AG04449 (cell line): ENCODE measurements at regions not wholly inside any gene's neighbourhood (a gene's known extent, or its start where the extent isn't known, plus 50 kb on each side); places are given as distances from the start of the nearest gene placed in this dataset.

Experiments used
- CTCF ChIA-PET: fragments of 350-600 bp; formaldehyde crosslinking; extraction: SDS; loops from one replicate; lab custom pipeline; 2021; ENCODE audit warnings: antibody characterized with exemption; lab: Yijun Ruan, JAX
- POLR2A ChIA-PET: fragments of 400-600, 350-600 bp; formaldehyde crosslinking; extraction: SDS; loops from one replicate; lab custom pipeline; 2020; ENCODE audit warnings: antibody characterized with exemption, inconsistent platforms; lab: Yijun Ruan, JAX
- DNase-seq: peaks from one replicate; pipeline ENCODE4 v3.0.0-alpha.2; 2010; ENCODE audit warnings: low read depth, low spot score
- H3K4me3 ChIP-seq: 2 replicates; pipeline ENCODE4 v1.5.1; 2011; ENCODE audit warnings: low read depth, mild to moderate bottlenecking, control low read depth, low read length
- CTCF ChIP-seq: IDR thresholded peaks from one replicate; pipeline ENCODE4 v1.5.1; 2011; ENCODE audit warnings: mild to moderate bottlenecking, moderate library complexity, low read length, control low read depth, inconsistent platforms; ENCODE audit not compliant: insufficient read depth; ENCODE audit errors: missing control alignments

GRCh38 chr2:81870119-81870518 lies 1565.6 kb upstream of the LRRTM1 start:
- TF ChIP-seq CTCF: no peak
- no peak for DNase-seq
- ChIA-PET CTCF (no interaction called here), POLR2A (no interaction called here)
- H3K4me3 ChIP-seq: no peak overlapping the region

- CTCF ChIA-PET: no interaction called here
- H3K4me3 ChIP-seq: no peak overlapping the region
- POLR2A ChIA-PET: no interaction called here
- no peak for DNase-seq
- no peak for TF ChIP-seq CTCF
These were observed 1554.4 kb upstream of the LRRTM1 start for GRCh38 chr2:81858998-81859397.

- TF ChIP-seq CTCF: no peak
- H3K4me3 ChIP-seq: no peak overlapping the region
- ChIA-PET CTCF (no interaction called here), POLR2A (no interaction called here)
- no peak for DNase-seq
These were observed 1548.8 kb upstream of the LRRTM1 start for GRCh38 chr2:81853341-81853740.

GRCh38 chr2:81852651-81853050 lies 1548.1 kb upstream of the LRRTM1 start:
- ChIA-PET POLR2A (no interaction called here), CTCF (no interaction called here)
- DNase-seq: no peak

GRCh38 chr2:81839780-81840179 lies 1535.2 kb upstream of the LRRTM1 start:
- DNase-seq: no peak
- CTCF ChIA-PET: no interaction called here
- H3K4me3 ChIP-seq: no peak overlapping the region
- TF ChIP-seq CTCF: no peak
- POLR2A ChIA-PET: no interaction called here

More at GRCh38 chr2:81852651-81853050, 1548.1 kb upstream of the LRRTM1 start:
- no peak for TF ChIP-seq CTCF
- H3K4me3 ChIP-seq: no peak overlapping the region

GRCh38 chr2:81835321-81836000 lies 1530.9 kb upstream of the LRRTM1 start:
- ChIA-PET POLR2A (no interaction called here), CTCF (no interaction called here)
- no peak for DNase-seq
- H3K4me3 ChIP-seq: no peak overlapping the region
- no peak for TF ChIP-seq CTCF
